ENCODE measurements at regions not wholly inside any gene's neighbourhood (a gene's known extent, or its start where the extent isn't known, plus 50 kb on each side); places are given as distances from the start of the nearest gene placed in this dataset.

- no peak for DNase-seq (ENCODE audit: low spot score)
Observed at GRCh38 chr4:11748164-11748872, 319.6 kb upstream of the HS3ST1 start.

GRCh38 chr4:11746734-11747133 is 318.0 kb upstream of the HS3ST1 start:
- no peak for DNase-seq (ENCODE audit: low spot score)

GRCh38 chr4:11743976-11744375 is 315.3 kb upstream of the HS3ST1 start:
- no peak for DNase-seq (ENCODE audit: low spot score)

GRCh38 chr4:11743236-11743635 is 314.5 kb upstream of the HS3ST1 start:
- DNase-seq (ENCODE audit: low spot score), result no peak

- no peak for DNase-seq (ENCODE audit: low spot score)
Observed at GRCh38 chr4:11741190-11741652, 312.5 kb upstream of the HS3ST1 start.

GRCh38 chr4:11739992-11740391 is 311.3 kb upstream of the HS3ST1 start:
- no peak for DNase-seq (ENCODE audit: low spot score)

GRCh38 chr4:11736978-11737377 is 308.3 kb upstream of the HS3ST1 start:
- no peak for DNase-seq (ENCODE audit: low spot score)

GRCh38 chr4:11735651-11736050 is 307.0 kb upstream of the HS3ST1 start:
- no peak for DNase-seq (ENCODE audit: low spot score)

GRCh38 chr4:11732155-11732554 is 303.5 kb upstream of the HS3ST1 start:
- no peak for DNase-seq (ENCODE audit: low spot score)

GRCh38 chr4:11730545-11730944 is 301.9 kb upstream of the HS3ST1 start:
- no peak for DNase-seq (ENCODE audit: low spot score)

GRCh38 chr4:11729548-11729947 is 300.9 kb upstream of the HS3ST1 start:
- DNase-seq (ENCODE audit: low spot score), result no peak

- DNase-seq (ENCODE audit: low spot score), result no peak
Observed at GRCh38 chr4:11727903-11728564, 299.3 kb upstream of the HS3ST1 start.

GRCh38 chr4:11724731-11725130 is 296.0 kb upstream of the HS3ST1 start:
- DNase-seq (ENCODE audit: low spot score), result no peak

GRCh38 chr4:11722223-11722622 is 293.5 kb upstream of the HS3ST1 start:
- no peak for DNase-seq (ENCODE audit: low spot score)

GRCh38 chr4:11720292-11720691 is 291.6 kb upstream of the HS3ST1 start:
- DNase-seq (ENCODE audit: low spot score), result no peak

- no peak for DNase-seq (ENCODE audit: low spot score)
Observed at GRCh38 chr4:11719879-11720278, 291.2 kb upstream of the HS3ST1 start.

GRCh38 chr4:11715753-11716521 is 287.2 kb upstream of the HS3ST1 start:
- DNase-seq (ENCODE audit: low spot score), result no peak

- no peak for DNase-seq (ENCODE audit: low spot score)
Observed at GRCh38 chr4:11710453-11711093, 281.9 kb upstream of the HS3ST1 start.

- no peak for DNase-seq (ENCODE audit: low spot score)
Observed at GRCh38 chr4:11704186-11704830, 275.6 kb upstream of the HS3ST1 start.

- DNase-seq (ENCODE audit: low spot score), result no peak
Observed at GRCh38 chr4:11702886-11703557, 274.3 kb upstream of the HS3ST1 start.

GRCh38 chr4:11701966-11702725 is 273.5 kb upstream of the HS3ST1 start:
- no peak for DNase-seq (ENCODE audit: low spot score)
